ENCODE measurements at regions not wholly inside any gene's neighbourhood (a gene's known extent, or its start where the extent isn't known, plus 50 kb on each side); places are given as distances from the start of the nearest gene placed in this dataset.

- TF ChIP-seq POLR2A (conservative IDR thresholded peaks at IDR 0.05) (no peak), L3MBTL2 (IDR thresholded peaks at IDR 0.05) (no peak), ADNP (tag; IDR thresholded peaks at IDR 0.05) (no peak)
Measured at GRCh38 chr2:123040506-123040905, 984.6 kb upstream of the CNTNAP5 start.
